A673 (cell line): ENCODE measurements at regions not wholly inside any gene's neighbourhood (a gene's known extent, or its start where the extent isn't known, plus 50 kb on each side); places are given as distances from the start of the nearest gene placed in this dataset.

Experiments
- BruUV-seq: library from RNA; stranded (reverse); fragments of 400-500 nt; replicated peaks from 2 replicates; lab custom pipeline; 2021; lab: Mats Ljungman, UMichigan
- CTCF ChIA-PET: fragments of 300-600 bp; sonication (Branson Sonifier 250); formaldehyde crosslinking; loops from one replicate; lab custom pipeline; 2022; ENCODE audit warnings: antibody characterized with exemption; lab: Charles Lee
- POLR2A ChIA-PET: fragments of 300-600 bp; sonication (Branson Sonifier 250); formaldehyde crosslinking; loops from one replicate; lab custom pipeline; 2022; ENCODE audit warnings: antibody characterized with exemption; ENCODE audit not compliant: low non-redundant PET; lab: Charles Lee
- DNase-seq: peaks from one replicate; pipeline ENCODE4 v3.0.0-alpha.2; 2015; ENCODE audit warnings: low spot score
- H3K27ac ChIP-seq: fragments of 200-600 bp; sonication (generic); 2 replicates; pipeline ENCODE4 v1.5.1; 2016; ENCODE audit warnings: mixed run types, low read depth, mild to moderate bottlenecking, mixed read lengths, antibody characterized with exemption, low read length; ENCODE audit not compliant: poor library complexity, severe bottlenecking
- H3K27me3 ChIP-seq: fragments of 200-600 bp; sonication (generic); replicated peaks from 2 replicates; pipeline ENCODE4 v1.6.1; 2017; ENCODE audit warnings: mixed run types, low read depth, mild to moderate bottlenecking, mixed read lengths, antibody characterized with exemption, low read length; ENCODE audit not compliant: insufficient read depth, poor library complexity
- H3K36me3 ChIP-seq: fragments of 200-600 bp; sonication (generic); 2 replicates; pipeline ENCODE4 v1.6.1; 2016; ENCODE audit warnings: mixed run types, mild to moderate bottlenecking, mixed read lengths, antibody characterized with exemption, low read length; ENCODE audit not compliant: insufficient read depth, poor library complexity, severe bottlenecking
- H3K4me1 ChIP-seq: fragments of 200-600 bp; sonication (generic); 2 replicates; pipeline ENCODE4 v1.6.1; 2017; ENCODE audit warnings: mixed run types, mild to moderate bottlenecking, mixed read lengths, antibody characterized with exemption, low read length; ENCODE audit not compliant: insufficient read depth, poor library complexity, severe bottlenecking
- H3K4me3 ChIP-seq: fragments of 200-600 bp; sonication (generic); 2 replicates; pipeline ENCODE4 v1.5.1; 2016; ENCODE audit warnings: low read depth, mixed run types, mild to moderate bottlenecking, mixed read lengths, low read length; ENCODE audit not compliant: poor library complexity, severe bottlenecking
- H3K9me3 ChIP-seq: fragments of 200-600 bp; sonication (generic); 2 replicates; pipeline ENCODE4 v1.6.1; 2016; ENCODE audit warnings: mixed run types, low read depth, mild to moderate bottlenecking, mixed read lengths, antibody characterized with exemption, low read length; ENCODE audit not compliant: poor library complexity, severe bottlenecking
- EZH2 ChIP-seq: fragments of 200-600 bp; sonication (generic); IDR thresholded peaks from 2 replicates; pipeline ENCODE4 v1.6.1; 2017; ENCODE audit warnings: borderline replicate concordance, low read depth, mild to moderate bottlenecking, mixed read lengths, antibody characterized with exemption, low read length; ENCODE audit not compliant: poor library complexity, severe bottlenecking
- intact Hi-C: fragments of 100-400 bp; cut with micrococcal nuclease; formaldehyde crosslinking; loops from one replicate; pipeline ENCODE4 v1.10.0; 2022; ENCODE audit not compliant: unreplicated experiment
- TF ChIP-seq, protein P1 (sequence below): fragments of 300-800, 200-600 bp; sonication (generic); conservative IDR thresholded peaks from 2 replicates; pipeline ENCODE4 v1.5.1; 2017; ENCODE audit warnings: low read depth, mild to moderate bottlenecking, antibody characterized with exemption, low read length, moderate library complexity, mixed read lengths

DNA sequence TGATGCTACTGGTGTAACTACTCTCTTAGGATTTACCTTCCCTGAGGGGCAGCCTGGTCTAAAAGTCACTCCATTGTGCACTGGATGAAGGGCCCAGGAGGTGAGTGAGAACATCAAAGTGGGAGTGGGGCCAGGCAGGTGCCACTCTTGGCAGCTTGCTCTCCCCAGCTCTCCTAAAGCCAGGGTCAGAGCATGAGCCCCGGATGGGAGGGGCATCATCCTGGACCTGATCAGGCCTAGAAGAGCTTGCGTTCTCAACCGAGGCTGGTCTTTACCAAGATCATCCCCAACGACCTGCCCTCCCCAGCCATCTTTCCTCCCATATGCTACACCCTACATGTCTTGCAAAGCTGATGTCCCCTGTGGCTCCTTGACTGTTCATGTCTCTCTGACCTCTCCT, 87.1 kb downstream of the AIPL1 start:
- Histone ChIP-seq H3K4me3 (no peak overlapping the region), H3K27ac (no peak overlapping the region), H3K27me3 (peaks cover 69% of the 10 kb centered on the region), H3K4me1 (no peaks in the 10 kb centered on the region), H3K36me3 (no peaks in the 10 kb centered on the region), H3K9me3 (no peaks in the 10 kb centered on the region)
- no peak for TF ChIP-seq EZH2
- TF ChIP-seq, protein P1, sequence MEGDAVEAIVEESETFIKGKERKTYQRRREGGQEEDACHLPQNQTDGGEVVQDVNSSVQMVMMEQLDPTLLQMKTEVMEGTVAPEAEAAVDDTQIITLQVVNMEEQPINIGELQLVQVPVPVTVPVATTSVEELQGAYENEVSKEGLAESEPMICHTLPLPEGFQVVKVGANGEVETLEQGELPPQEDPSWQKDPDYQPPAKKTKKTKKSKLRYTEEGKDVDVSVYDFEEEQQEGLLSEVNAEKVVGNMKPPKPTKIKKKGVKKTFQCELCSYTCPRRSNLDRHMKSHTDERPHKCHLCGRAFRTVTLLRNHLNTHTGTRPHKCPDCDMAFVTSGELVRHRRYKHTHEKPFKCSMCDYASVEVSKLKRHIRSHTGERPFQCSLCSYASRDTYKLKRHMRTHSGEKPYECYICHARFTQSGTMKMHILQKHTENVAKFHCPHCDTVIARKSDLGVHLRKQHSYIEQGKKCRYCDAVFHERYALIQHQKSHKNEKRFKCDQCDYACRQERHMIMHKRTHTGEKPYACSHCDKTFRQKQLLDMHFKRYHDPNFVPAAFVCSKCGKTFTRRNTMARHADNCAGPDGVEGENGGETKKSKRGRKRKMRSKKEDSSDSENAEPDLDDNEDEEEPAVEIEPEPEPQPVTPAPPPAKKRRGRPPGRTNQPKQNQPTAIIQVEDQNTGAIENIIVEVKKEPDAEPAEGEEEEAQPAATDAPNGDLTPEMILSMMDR, result no peak
- DNase-seq, result no peak
- CTCF ChIA-PET, result no interaction called here
- no TSS peak for BruUV-seq
- intact Hi-C loops, result no loop called here
- POLR2A ChIA-PET, result interaction anchor here (0.6 kb wide), 1 partner anchor 58 kb away, joined by 3 read pairs; no protein-coding TSS in a partner anchor

DNA sequence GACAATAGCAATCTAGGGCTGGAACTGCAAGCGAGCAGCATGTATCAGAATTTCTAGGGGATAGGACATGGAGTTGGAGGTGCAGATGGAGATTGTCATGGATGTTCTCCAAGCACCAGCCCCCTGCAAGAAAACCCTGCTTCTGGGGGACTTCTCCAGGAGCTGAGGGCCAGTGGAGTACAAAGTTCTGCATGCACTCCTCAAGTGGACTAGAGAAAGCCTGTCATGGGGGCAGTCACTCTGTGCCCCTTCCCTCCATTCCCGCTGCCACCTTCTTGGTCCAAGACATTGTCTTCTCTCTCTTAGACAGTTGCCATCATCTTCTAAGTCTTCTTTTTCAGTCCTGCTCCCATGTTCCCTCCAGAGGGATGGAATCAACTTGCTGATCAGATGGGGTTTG, 87.9 kb downstream of the AIPL1 start:
- Histone ChIP-seq H3K4me3 (no peak overlapping the region), H3K4me1 (no peaks in the 10 kb centered on the region), H3K9me3 (no peaks in the 10 kb centered on the region), H3K27me3 (peaks cover 63% of the 10 kb centered on the region), H3K36me3 (no peaks in the 10 kb centered on the region), H3K27ac (no peak overlapping the region)
- CTCF ChIA-PET, result interaction anchor here (0.5 kb wide), 1 partner anchor 39 kb away, joined by 4 read pairs; no protein-coding TSS in a partner anchor
- TF ChIP-seq EZH2, result no peak
- TF ChIP-seq, protein P1, result no peak
- intact Hi-C loops, result no loop called here
- DNase-seq, result no peak
- no TSS peak for BruUV-seq
- POLR2A ChIA-PET, result no interaction called here

DNA sequence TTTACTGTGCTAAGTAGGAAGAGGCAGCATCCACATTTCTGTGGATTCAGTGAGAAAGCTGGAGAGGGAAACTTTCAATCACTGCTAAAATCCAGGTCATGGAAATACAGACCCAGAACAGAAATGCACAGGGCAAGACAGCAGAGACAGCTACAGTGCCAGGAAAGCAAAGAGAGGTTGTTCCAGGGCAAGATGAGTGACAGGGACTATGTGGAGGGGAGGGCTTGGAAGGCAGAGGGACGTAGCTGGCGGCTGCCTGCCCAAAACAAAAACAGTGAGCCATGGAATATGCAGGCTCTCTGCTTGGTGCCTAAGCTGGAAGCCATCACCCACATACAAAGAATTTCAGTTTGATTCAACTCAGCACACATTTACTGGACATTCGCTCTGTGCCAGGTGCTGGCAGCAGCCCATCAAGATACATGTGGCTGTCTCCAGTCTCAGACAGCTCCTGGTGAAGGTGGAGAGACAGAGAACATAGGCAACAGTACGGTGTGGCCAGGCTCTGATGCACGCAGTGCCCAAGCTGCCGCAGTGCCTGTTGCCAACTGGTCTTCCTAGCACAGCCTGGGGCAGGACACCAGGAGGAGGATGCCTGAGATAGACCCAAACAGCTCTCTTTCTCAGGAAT, 88.7 kb downstream of the AIPL1 start:
- ChIA-PET POLR2A (no interaction called here), CTCF (interaction anchor here (0.5 kb wide), 1 partner anchor 38 kb away, joined by 4 read pairs; no protein-coding TSS in a partner anchor)
- Histone ChIP-seq H3K9me3 (no peaks in the 10 kb centered on the region), H3K36me3 (no peaks in the 10 kb centered on the region), H3K4me1 (no peaks in the 10 kb centered on the region), H3K27me3 (peaks cover 63% of the 10 kb centered on the region), H3K27ac (no peak overlapping the region), H3K4me3 (no peak overlapping the region)
- BruUV-seq, result no TSS peak
- intact Hi-C loops, result no loop called here
- no peak for DNase-seq
- TF ChIP-seq, protein P1, result no peak
- TF ChIP-seq EZH2, result no peak
